Amniotic stem cell (primary cell): ENCODE measurements at regions not wholly inside any gene's neighbourhood (a gene's known extent, or its start where the extent isn't known, plus 50 kb on each side); places are given as distances from the start of the nearest gene placed in this dataset.
"Not testable (repeated sequence)": the region's sequence is repeated elsewhere in the genome, so short reads cannot be mapped to it uniquely, and the experiment has no call there.

Source experiments
- DNase-seq: peaks from one replicate; lab custom pipeline; 2025; lab: John Stamatoyannopoulos, UW

GRCh38 chr10:35784751-35785150 lies 142.7 kb upstream of the FZD8 start:
- DNase-seq, result no peak

- DNase-seq, result no peak
These were observed 141.3 kb upstream of the FZD8 start for GRCh38 chr10:35783305-35783838.

- DNase-seq, result no peak
These were observed 139.5 kb upstream of the FZD8 start for GRCh38 chr10:35781643-35782035.

- DNase-seq, result no peak
These were observed 139.0 kb upstream of the FZD8 start for GRCh38 chr10:35780970-35781642.

- DNase-seq, result no peak
These were observed 136.2 kb upstream of the FZD8 start for GRCh38 chr10:35778306-35778705.

GRCh38 chr10:35776557-35776956 lies 134.5 kb upstream of the FZD8 start:
- DNase-seq, result not testable (repeated sequence)

GRCh38 chr10:35774109-35774508 lies 132.0 kb upstream of the FZD8 start:
- no peak for DNase-seq

- DNase-seq, result no peak
These were observed 128.8 kb upstream of the FZD8 start for GRCh38 chr10:35770817-35771355.

- no peak for DNase-seq
These were observed 127.7 kb upstream of the FZD8 start for GRCh38 chr10:35769795-35770194.

- DNase-seq, result no peak
These were observed 126.6 kb upstream of the FZD8 start for GRCh38 chr10:35768731-35769130.

GRCh38 chr10:35768011-35768410 lies 125.9 kb upstream of the FZD8 start:
- DNase-seq, result no peak

GRCh38 chr10:35765996-35766395 lies 123.9 kb upstream of the FZD8 start:
- DNase-seq, result no peak

- DNase-seq, result no peak
These were observed 123.0 kb upstream of the FZD8 start for GRCh38 chr10:35765066-35765527.

- no peak for DNase-seq
These were observed 120.4 kb upstream of the FZD8 start for GRCh38 chr10:35762311-35763030.

- no peak for DNase-seq
These were observed 116.0 kb upstream of the FZD8 start for GRCh38 chr10:35758076-35758475.

- no peak for DNase-seq
These were observed 112.4 kb upstream of the FZD8 start for GRCh38 chr10:35754519-35754918.

- DNase-seq, result no peak
These were observed 110.7 kb upstream of the FZD8 start for GRCh38 chr10:35752469-35753461.

GRCh38 chr10:35751347-35751746 lies 109.3 kb upstream of the FZD8 start:
- DNase-seq, result no peak

GRCh38 chr10:35749230-35749629 lies 107.1 kb upstream of the FZD8 start:
- no peak for DNase-seq

- no peak for DNase-seq
These were observed 103.7 kb upstream of the FZD8 start for GRCh38 chr10:35745617-35746403.

- no peak for DNase-seq
These were observed 101.8 kb upstream of the FZD8 start for GRCh38 chr10:35743851-35744250.
